K562 (cell line): ENCODE measurements at regions not wholly inside any gene's neighbourhood (a gene's known extent, or its start where the extent isn't known, plus 50 kb on each side); places are given as distances from the start of the nearest gene placed in this dataset.

Experiments used
- ATAC-seq: fragments of 200-7000 bp; cut with Tn5 transposase; 3 replicates; pipeline ENCODE4 v1.9.1; 2020; ENCODE audit warnings: moderate library complexity
- BruUV-seq: library from RNA; stranded (reverse); fragments of 400-500 nt; replicated peaks from 2 replicates; lab custom pipeline; 2021; lab: Mats Ljungman, UMichigan
- CTCF ChIA-PET: fragments of 300-600 bp; formaldehyde crosslinking; extraction: SDS; loops from one replicate; lab custom pipeline; 2021; ENCODE audit warnings: low intra/inter-chr PET ratio; lab: Yijun Ruan, JAX
- POLR2A ChIA-PET: fragments of 300-600, 350-650 bp; sonication (Branson Sonifier 250); formaldehyde crosslinking; extraction: SDS; loops from one replicate; lab custom pipeline; 2021; ENCODE audit warnings: antibody characterized with exemption, inconsistent platforms; lab: Yijun Ruan, JAX
- DNase-seq, 4 experiments: peaks; one replicate each; pipeline versions ENCODE4 v3.0.0 to v3.0.0-alpha.2; 2011 to 2018; ENCODE audit warnings: low spot score in 3 of 4, mixed read lengths in 3 of 4; ENCODE audit errors: extremely low read depth in 1 of 4
- FAIRE-seq: peaks from 2 replicates; lab custom pipeline; 2011; peaks lifted over from hg19 to GRCh38; lab: Jason Lieb, UNC
- H2AFZ ChIP-seq: 2 replicates; pipeline ENCODE4 v1.6.0; 2011; ENCODE audit warnings: low read depth, low read length, control low read depth, inconsistent platforms
- H3K27ac ChIP-seq: fragments of 200-600 bp; 3 replicates; pipeline ENCODE4 v1.8.0; 2011; ENCODE audit warnings: low read depth, mild to moderate bottlenecking, control low read depth, inconsistent platforms, low read length, moderate library complexity, mixed read lengths; ENCODE audit errors: extremely low read depth
- H3K27me3 ChIP-seq, 2 experiments: fragments of 300-600 bp in 1 of 2; 2 replicates in 1 of 2; 3 replicates in 1 of 2; pipeline versions ENCODE4 v1.6.0 to v1.8.0; 2011; ENCODE audit warnings: inconsistent platforms in 2 of 2, low read length in 2 of 2, mild to moderate bottlenecking in 1 of 2, mixed read lengths in 1 of 2, moderate library complexity in 1 of 2; ENCODE audit not compliant: control insufficient read depth in 2 of 2, insufficient read depth in 2 of 2
- H3K36me3 ChIP-seq: fragments of 300-600 bp; 3 replicates; pipeline ENCODE4 v1.8.0; 2011; ENCODE audit warnings: mild to moderate bottlenecking, low read length, inconsistent platforms; ENCODE audit not compliant: control insufficient read depth, insufficient read depth
- H3K4me1 ChIP-seq, 2 experiments: fragments of 200-600 bp in 1 of 2; replicated peaks in 1 of 2; 2 replicates in 1 of 2; 3 replicates in 1 of 2; pipeline versions ENCODE4 v1.5.1 to v1.8.0; 2011; ENCODE audit warnings: inconsistent platforms in 2 of 2, low read length in 2 of 2, mild to moderate bottlenecking in 1 of 2, mixed read lengths in 1 of 2, moderate library complexity in 1 of 2; ENCODE audit not compliant: control insufficient read depth in 2 of 2, insufficient read depth in 2 of 2
- H3K4me2 ChIP-seq: 2 replicates; pipeline ENCODE4 v1.6.1; 2011; ENCODE audit warnings: low read length, control low read depth, inconsistent platforms, mixed read lengths; ENCODE audit not compliant: insufficient read depth
- H3K4me3 ChIP-seq: fragments of 200-600 bp; sonication (generic), shearing (Covaris generic); 2 replicates; pipeline ENCODE4 v1.5.1; 2016; ENCODE audit warnings: control low read depth, inconsistent platforms
- H3K79me2 ChIP-seq: fragments of 200-600 bp; 3 replicates; pipeline ENCODE4 v1.8.0; 2011; ENCODE audit warnings: low read length, inconsistent platforms; ENCODE audit not compliant: control insufficient read depth, insufficient read depth
- H3K9ac ChIP-seq, 2 experiments: 2 replicates each; pipeline versions ENCODE4 v1.6.0 to v1.6.1; 2011; ENCODE audit warnings: low read depth in 2 of 2, low read length in 2 of 2, control low read depth in 1 of 2, inconsistent platforms in 1 of 2, mild to moderate bottlenecking in 1 of 2, mixed read lengths in 1 of 2; ENCODE audit not compliant: insufficient read depth in 1 of 2
- H3K9me1 ChIP-seq: one replicate; pipeline ENCODE4 v1.6.0; 2011; ENCODE audit warnings: inconsistent platforms, mild to moderate bottlenecking, low read length, moderate library complexity; ENCODE audit not compliant: control insufficient read depth, insufficient read depth
- H3K9me3 ChIP-seq: replicated peaks from 2 replicates; pipeline ENCODE4 v1.5.1; 2011; ENCODE audit warnings: low read depth, low read length, inconsistent platforms; ENCODE audit not compliant: control insufficient read depth, insufficient read depth
- H4K20me1 ChIP-seq: replicated peaks from 2 replicates; pipeline ENCODE4 v1.6.1; 2011; ENCODE audit warnings: low read length, inconsistent platforms, mixed read lengths; ENCODE audit not compliant: control insufficient read depth, insufficient read depth
- ARNT ChIP-seq, 2 experiments: fragments of 450-650 bp; IDR thresholded peaks; 2 replicates each; pipeline ENCODE4 v1.6.1; 2016; ENCODE audit warnings: mild to moderate bottlenecking in 1 of 2
- BHLHE40 ChIP-seq: IDR thresholded peaks from 2 replicates; pipeline ENCODE4 v1.6.1; 2011; ENCODE audit warnings: low read length, improper control_type of control experiment
- FOXJ3 ChIP-seq: sonication (generic); formaldehyde crosslinking; IDR thresholded peaks from 2 replicates; pipeline ENCODE4 v1.4.0; 2020; ENCODE audit warnings: mild to moderate bottlenecking, missing genetic modification reagents
- HLTF ChIP-seq: fragments of 450-650 bp; IDR thresholded peaks from 2 replicates; pipeline ENCODE4 v1.6.1; 2016
- HMG20B ChIP-seq: fragments of 250-450 bp; sonication (Bioruptor Pico); IDR thresholded peaks from 2 replicates; pipeline ENCODE4 v1.5.0; 2021; ENCODE audit warnings: mild to moderate bottlenecking
- KAT8 ChIP-seq: fragments of 450-650 bp; IDR thresholded peaks from 2 replicates; pipeline ENCODE4 v1.6.1; 2016; ENCODE audit warnings: low read depth, mild to moderate bottlenecking
- NBN ChIP-seq: fragments of 450-650 bp; IDR thresholded peaks from 2 replicates; pipeline ENCODE4 v1.6.1; 2016; ENCODE audit warnings: low read depth, mild to moderate bottlenecking
- NCOA1 ChIP-seq: fragments of 450-650 bp; IDR thresholded peaks from 2 replicates; pipeline ENCODE4 v1.6.1; 2016; ENCODE audit warnings: low read depth
- POU5F1 ChIP-seq: fragments of 150-350 bp; IDR thresholded peaks from 2 replicates; pipeline ENCODE4 v1.6.1; 2014; ENCODE audit warnings: borderline replicate concordance, low read length, low read depth, mild to moderate bottlenecking; ENCODE audit not compliant: partially characterized antibody
- TARDBP ChIP-seq: fragments of 450-650 bp; IDR thresholded peaks from 2 replicates; pipeline ENCODE4 v1.6.1; 2016
- TBP ChIP-seq: optimal IDR thresholded peaks from 2 replicates; pipeline ENCODE3; 2011; ENCODE audit warnings: low read depth, low read length, improper control_type of control experiment
- ZNF124 ChIP-seq: sonication (generic); formaldehyde crosslinking; IDR thresholded peaks from 2 replicates; pipeline ENCODE4 v1.8.1; 2022; ENCODE audit warnings: missing genetic modification reagents
- ZNF76 ChIP-seq: fragments of 250-450 bp; sonication (Bioruptor Pico); IDR thresholded peaks from 2 replicates; pipeline ENCODE4 v1.4.0; 2020; ENCODE audit warnings: mild to moderate bottlenecking, moderate library complexity, borderline replicate concordance
- WGBS: fragments of 100-300 bp; shearing (Covaris generic); methylation state at CpG from one replicate; pipeline ENCODE4 v1.1.6; 2016; ENCODE audit warnings: low coverage, mixed read lengths; ENCODE audit not compliant: insufficient coverage; ENCODE audit errors: missing lambda C conversion rate; 5-methylcytosine and 5-hydroxymethylcytosine counted together
- in situ Hi-C: fragments of 300-500 bp; cut with MboI; formaldehyde crosslinking; loops from 4 replicates; pipeline ENCODE4 v1.15.0; 2018; ENCODE audit warnings: inconsistent platforms, mixed read lengths
- intact Hi-C: fragments of 100-400 bp; cut with micrococcal nuclease; formaldehyde crosslinking; loops from 2 replicates; pipeline ENCODE4 v1.14.2; 2022
- TF ChIP-seq, protein P1 (sequence below): sonication (generic); formaldehyde crosslinking; IDR thresholded peaks from 2 replicates; pipeline ENCODE4 v1.8.1; 2023; ENCODE audit warnings: mild to moderate bottlenecking, missing genetic modification reagents
- TF ChIP-seq, protein P2 (sequence below): fragments of 150-350 bp; conservative IDR thresholded peaks from 2 replicates; pipeline ENCODE4 v1.6.1; 2014; ENCODE audit warnings: low read length
- TF ChIP-seq, protein P3 (sequence below): fragments of 450-650 bp; IDR thresholded peaks from 2 replicates; pipeline ENCODE4 v1.7.1; 2018; ENCODE audit warnings: mild to moderate bottlenecking, low read depth; ENCODE audit not compliant: partially characterized antibody

DNA sequence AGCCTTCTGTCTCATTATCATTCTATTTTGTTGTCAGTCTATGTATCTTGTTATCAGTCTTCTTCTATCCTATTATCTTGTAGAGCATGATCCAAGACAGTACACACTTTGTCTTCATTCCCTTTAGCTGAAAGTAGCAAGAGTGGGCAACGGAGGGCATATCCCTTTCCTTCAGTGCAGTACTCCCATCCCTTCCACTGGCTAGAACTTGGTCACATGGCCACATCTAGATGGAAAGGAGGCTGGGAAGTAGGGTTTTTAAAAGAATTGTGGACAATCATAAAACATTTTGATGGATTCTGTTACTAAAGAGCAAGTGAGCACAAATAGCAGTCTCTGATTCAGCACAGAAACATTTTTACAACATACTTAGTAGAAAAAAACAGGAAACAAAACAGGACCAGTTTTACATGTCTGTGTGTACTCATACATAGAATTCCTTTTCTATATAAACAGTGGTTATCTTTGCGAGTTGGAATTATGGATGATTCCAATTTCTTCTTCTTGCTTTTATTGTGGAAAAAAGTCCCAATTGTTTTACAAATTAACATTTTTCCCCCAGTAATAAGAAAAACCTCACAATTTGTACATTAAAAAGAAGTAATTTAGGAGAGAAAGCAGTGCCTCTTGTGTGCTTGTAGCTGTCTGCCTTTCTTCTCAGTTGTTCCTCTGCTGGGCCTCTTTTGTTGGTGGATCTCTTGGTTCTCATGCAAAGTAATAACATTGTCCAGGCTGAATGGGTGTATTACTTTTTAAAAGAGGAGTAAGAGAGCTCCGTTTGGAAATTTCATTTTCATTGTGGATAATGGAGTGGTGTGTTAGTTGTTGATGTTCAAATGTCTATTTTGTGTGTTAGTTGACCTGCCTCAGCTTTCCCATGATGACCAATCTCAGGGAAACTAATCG, 410.9 kb upstream of the TRPC7 start:
- no peak for FAIRE-seq
- 0% methylated on average over 4 of the region's 4 CpGs for WGBS
- BruUV-seq = no TSS peak
- no peak overlapping the region for H2AFZ ChIP-seq
- no peaks in the 10 kb centered on the region for H3K79me2 ChIP-seq
- intact Hi-C loops = no loop called here
- no peaks in the 10 kb centered on the region for H4K20me1 ChIP-seq
- H3K4me2 ChIP-seq = no peak overlapping the region
- H3K27me3 ChIP-seq = no peaks in the 10 kb centered on the region
- no peak overlapping the region for H3K4me3 ChIP-seq
- in situ Hi-C loops = loop anchor here (5.0 to 10.0 kb wide), 2 partner anchors 409 to 531 kb away; partner anchors contain the start of gene TRPC7
- no peak for DNase-seq
- ChIA-PET POLR2A (no interaction called here), CTCF (no interaction called here)
- no peak overlapping the region for H3K27ac ChIP-seq
- no peak overlapping the region for H3K9ac ChIP-seq
- H3K4me1 ChIP-seq = no peaks in the 10 kb centered on the region
- no peak for ATAC-seq
- no peaks in the 10 kb centered on the region for H3K9me3 ChIP-seq
- H3K9me1 ChIP-seq = no peaks in the 10 kb centered on the region
- no peaks in the 10 kb centered on the region for H3K36me3 ChIP-seq
- no peak for TF ChIP-seq ZNF124 (CRISPR knock-in tag)
- no peak for TF ChIP-seq NBN
- TF ChIP-seq, protein P1, sequence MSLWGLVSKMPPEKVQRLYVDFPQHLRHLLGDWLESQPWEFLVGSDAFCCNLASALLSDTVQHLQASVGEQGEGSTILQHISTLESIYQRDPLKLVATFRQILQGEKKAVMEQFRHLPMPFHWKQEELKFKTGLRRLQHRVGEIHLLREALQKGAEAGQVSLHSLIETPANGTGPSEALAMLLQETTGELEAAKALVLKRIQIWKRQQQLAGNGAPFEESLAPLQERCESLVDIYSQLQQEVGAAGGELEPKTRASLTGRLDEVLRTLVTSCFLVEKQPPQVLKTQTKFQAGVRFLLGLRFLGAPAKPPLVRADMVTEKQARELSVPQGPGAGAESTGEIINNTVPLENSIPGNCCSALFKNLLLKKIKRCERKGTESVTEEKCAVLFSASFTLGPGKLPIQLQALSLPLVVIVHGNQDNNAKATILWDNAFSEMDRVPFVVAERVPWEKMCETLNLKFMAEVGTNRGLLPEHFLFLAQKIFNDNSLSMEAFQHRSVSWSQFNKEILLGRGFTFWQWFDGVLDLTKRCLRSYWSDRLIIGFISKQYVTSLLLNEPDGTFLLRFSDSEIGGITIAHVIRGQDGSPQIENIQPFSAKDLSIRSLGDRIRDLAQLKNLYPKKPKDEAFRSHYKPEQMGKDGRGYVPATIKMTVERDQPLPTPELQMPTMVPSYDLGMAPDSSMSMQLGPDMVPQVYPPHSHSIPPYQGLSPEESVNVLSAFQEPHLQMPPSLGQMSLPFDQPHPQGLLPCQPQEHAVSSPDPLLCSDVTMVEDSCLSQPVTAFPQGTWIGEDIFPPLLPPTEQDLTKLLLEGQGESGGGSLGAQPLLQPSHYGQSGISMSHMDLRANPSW (CRISPR knock-in tag) = no peak
- no peak for TF ChIP-seq ARNT (IDR thresholded peaks at IDR 0.05)
- TF ChIP-seq KAT8 = no peak
- no peak for TF ChIP-seq TARDBP
- no peak for TF ChIP-seq POU5F1
- TF ChIP-seq, protein P2, sequence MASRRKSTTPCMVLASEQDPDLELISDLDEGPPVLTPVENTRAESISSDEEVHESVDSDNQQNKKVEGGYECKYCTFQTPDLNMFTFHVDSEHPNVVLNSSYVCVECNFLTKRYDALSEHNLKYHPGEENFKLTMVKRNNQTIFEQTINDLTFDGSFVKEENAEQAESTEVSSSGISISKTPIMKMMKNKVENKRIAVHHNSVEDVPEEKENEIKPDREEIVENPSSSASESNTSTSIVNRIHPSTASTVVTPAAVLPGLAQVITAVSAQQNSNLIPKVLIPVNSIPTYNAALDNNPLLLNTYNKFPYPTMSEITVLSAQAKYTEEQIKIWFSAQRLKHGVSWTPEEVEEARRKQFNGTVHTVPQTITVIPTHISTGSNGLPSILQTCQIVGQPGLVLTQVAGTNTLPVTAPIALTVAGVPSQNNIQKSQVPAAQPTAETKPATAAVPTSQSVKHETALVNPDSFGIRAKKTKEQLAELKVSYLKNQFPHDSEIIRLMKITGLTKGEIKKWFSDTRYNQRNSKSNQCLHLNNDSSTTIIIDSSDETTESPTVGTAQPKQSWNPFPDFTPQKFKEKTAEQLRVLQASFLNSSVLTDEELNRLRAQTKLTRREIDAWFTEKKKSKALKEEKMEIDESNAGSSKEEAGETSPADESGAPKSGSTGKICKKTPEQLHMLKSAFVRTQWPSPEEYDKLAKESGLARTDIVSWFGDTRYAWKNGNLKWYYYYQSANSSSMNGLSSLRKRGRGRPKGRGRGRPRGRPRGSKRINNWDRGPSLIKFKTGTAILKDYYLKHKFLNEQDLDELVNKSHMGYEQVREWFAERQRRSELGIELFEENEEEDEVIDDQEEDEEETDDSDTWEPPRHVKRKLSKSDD = no peak
- TF ChIP-seq BHLHE40 = no peak
- TF ChIP-seq HMG20B (CRISPR knock-in tag) = no peak
- TF ChIP-seq FOXJ3 (CRISPR knock-in tag) = no peak
- TF ChIP-seq HLTF = no peak
- TF ChIP-seq, protein P3, sequence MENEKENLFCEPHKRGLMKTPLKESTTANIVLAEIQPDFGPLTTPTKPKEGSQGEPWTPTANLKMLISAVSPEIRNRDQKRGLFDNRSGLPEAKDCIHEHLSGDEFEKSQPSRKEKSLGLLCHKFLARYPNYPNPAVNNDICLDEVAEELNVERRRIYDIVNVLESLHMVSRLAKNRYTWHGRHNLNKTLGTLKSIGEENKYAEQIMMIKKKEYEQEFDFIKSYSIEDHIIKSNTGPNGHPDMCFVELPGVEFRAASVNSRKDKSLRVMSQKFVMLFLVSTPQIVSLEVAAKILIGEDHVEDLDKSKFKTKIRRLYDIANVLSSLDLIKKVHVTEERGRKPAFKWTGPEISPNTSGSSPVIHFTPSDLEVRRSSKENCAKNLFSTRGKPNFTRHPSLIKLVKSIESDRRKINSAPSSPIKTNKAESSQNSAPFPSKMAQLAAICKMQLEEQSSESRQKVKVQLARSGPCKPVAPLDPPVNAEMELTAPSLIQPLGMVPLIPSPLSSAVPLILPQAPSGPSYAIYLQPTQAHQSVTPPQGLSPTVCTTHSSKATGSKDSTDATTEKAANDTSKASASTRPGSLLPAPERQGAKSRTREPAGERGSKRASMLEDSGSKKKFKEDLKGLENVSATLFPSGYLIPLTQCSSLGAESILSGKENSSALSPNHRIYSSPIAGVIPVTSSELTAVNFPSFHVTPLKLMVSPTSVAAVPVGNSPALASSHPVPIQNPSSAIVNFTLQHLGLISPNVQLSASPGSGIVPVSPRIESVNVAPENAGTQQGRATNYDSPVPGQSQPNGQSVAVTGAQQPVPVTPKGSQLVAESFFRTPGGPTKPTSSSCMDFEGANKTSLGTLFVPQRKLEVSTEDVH = no peak
- no peak for TF ChIP-seq NCOA1
- TF ChIP-seq TBP = no peak
- TF ChIP-seq ZNF76 (CRISPR knock-in tag) = no peak
